ENCODE measurements at regions not wholly inside any gene's neighbourhood (a gene's known extent, or its start where the extent isn't known, plus 50 kb on each side); places are given as distances from the start of the nearest gene placed in this dataset.
A peak's percentile ranks its signal among the peaks of the same experiment; 100 is the strongest.

GRCh38 chr2:118697781-118698180 lies 149.7 kb downstream of the EN1 start:
- no peak for DNase-seq
- no peaks in the 10 kb centered on the region; the same call in 1 of the 2 replicates for H3K36me3 ChIP-seq
- no peaks in the 10 kb centered on the region for H3K9me3 ChIP-seq (replicated peaks)
- H3K4me3 ChIP-seq: no peak overlapping the region
- no peaks in the 10 kb centered on the region for H3K27me3 ChIP-seq
- H3K27ac ChIP-seq: no peak overlapping the region
- H3K4me1 ChIP-seq: no peaks in the 10 kb centered on the region

GRCh38 chr2:118696786-118697465 lies 150.5 kb downstream of the EN1 start:
- H3K9me3 ChIP-seq (replicated peaks): no peaks in the 10 kb centered on the region
- no peak overlapping the region for H3K27ac ChIP-seq
- H3K4me3 ChIP-seq: no peak overlapping the region
- no peaks in the 10 kb centered on the region for H3K27me3 ChIP-seq
- DNase-seq: peak in 1 of 2 experiments; percentile 6
- H3K36me3 ChIP-seq: no peaks in the 10 kb centered on the region; the same call in 1 of the 2 replicates
- H3K4me1 ChIP-seq: no peaks in the 10 kb centered on the region

- Histone ChIP-seq H3K27me3 (no peaks in the 10 kb centered on the region), H3K27ac (no peak overlapping the region)
Measured at GRCh38 chr2:118693287-118693822, 154.1 kb downstream of the EN1 start.

GRCh38 chr2:118689874-118690273 lies 157.6 kb downstream of the EN1 start:
- Histone ChIP-seq H3K27me3 (no peaks in the 10 kb centered on the region), H3K27ac (no peak overlapping the region), H3K9me3 (replicated peaks) (no peaks in the 10 kb centered on the region), H3K4me1 (no peaks in the 10 kb centered on the region), H3K36me3 (no peaks in the 10 kb centered on the region), H3K4me3 (no peak overlapping the region)
- no peak for DNase-seq

More at GRCh38 chr2:118693287-118693822, 154.1 kb downstream of the EN1 start:
- Histone ChIP-seq H3K4me1 (no peaks in the 10 kb centered on the region), H3K9me3 (replicated peaks) (no peaks in the 10 kb centered on the region), H3K4me3 (no peak overlapping the region), H3K36me3 (no peaks in the 10 kb centered on the region)
- no peak for DNase-seq

GRCh38 chr2:118689456-118689855 lies 158.0 kb downstream of the EN1 start:
- H3K4me3 ChIP-seq: no peak overlapping the region
- H3K27ac ChIP-seq: no peak overlapping the region
- no peaks in the 10 kb centered on the region for H3K27me3 ChIP-seq
- H3K36me3 ChIP-seq: no peaks in the 10 kb centered on the region
- DNase-seq: peak in 1 of 2 experiments; percentile 8
- H3K4me1 ChIP-seq: no peaks in the 10 kb centered on the region
- H3K9me3 ChIP-seq (replicated peaks): no peaks in the 10 kb centered on the region

- Histone ChIP-seq H3K36me3 (no peaks in the 10 kb centered on the region), H3K4me3 (no peak overlapping the region), H3K9me3 (replicated peaks) (no peaks in the 10 kb centered on the region), H3K4me1 (no peaks in the 10 kb centered on the region), H3K27ac (no peak overlapping the region), H3K27me3 (no peaks in the 10 kb centered on the region)
- no peak for DNase-seq
Measured at GRCh38 chr2:118689033-118689432, 158.4 kb downstream of the EN1 start.

- H3K4me3 ChIP-seq: no peak overlapping the region
- H3K27ac ChIP-seq: no peak overlapping the region
- no peaks in the 10 kb centered on the region for H3K27me3 ChIP-seq
- H3K36me3 ChIP-seq: no peaks in the 10 kb centered on the region
- no peak for DNase-seq
- H3K9me3 ChIP-seq (replicated peaks): no peaks in the 10 kb centered on the region
- no peaks in the 10 kb centered on the region for H3K4me1 ChIP-seq
Measured at GRCh38 chr2:118687698-118688097, 159.8 kb downstream of the EN1 start.

GRCh38 chr2:118687192-118687591 lies 160.3 kb downstream of the EN1 start:
- H3K27me3 ChIP-seq: no peaks in the 10 kb centered on the region
- H3K36me3 ChIP-seq: no peaks in the 10 kb centered on the region
- H3K9me3 ChIP-seq (replicated peaks): no peaks in the 10 kb centered on the region
- no peaks in the 10 kb centered on the region for H3K4me1 ChIP-seq
- no peak overlapping the region for H3K27ac ChIP-seq
- no peak overlapping the region for H3K4me3 ChIP-seq
- DNase-seq: no peak

GRCh38 chr2:118686346-118686745 lies 161.1 kb downstream of the EN1 start:
- H3K4me1 ChIP-seq: no peaks in the 10 kb centered on the region
- H3K36me3 ChIP-seq: no peaks in the 10 kb centered on the region
- DNase-seq: no peak
- H3K27ac ChIP-seq: no peak overlapping the region
- H3K27me3 ChIP-seq: no peaks in the 10 kb centered on the region
- no peak overlapping the region for H3K4me3 ChIP-seq
- H3K9me3 ChIP-seq (replicated peaks): no peaks in the 10 kb centered on the region

GRCh38 chr2:118683460-118683859 lies 164.0 kb downstream of the EN1 start:
- Histone ChIP-seq H3K9me3 (replicated peaks) (no peaks in the 10 kb centered on the region), H3K27ac (no peak overlapping the region)
- no peak for DNase-seq

GRCh38 chr2:118678985-118679384 lies 168.5 kb downstream of the EN1 start:
- Histone ChIP-seq H3K27me3 (no peaks in the 10 kb centered on the region), H3K9me3 (replicated peaks) (no peaks in the 10 kb centered on the region), H3K36me3 (no peaks in the 10 kb centered on the region), H3K4me1 (no peaks in the 10 kb centered on the region), H3K27ac (no peak overlapping the region), H3K4me3 (no peak overlapping the region)
- no peak for DNase-seq

More at GRCh38 chr2:118683460-118683859, 164.0 kb downstream of the EN1 start:
- no peaks in the 10 kb centered on the region for H3K36me3 ChIP-seq
- H3K27me3 ChIP-seq: no peaks in the 10 kb centered on the region
- H3K4me1 ChIP-seq: no peaks in the 10 kb centered on the region
- no peak overlapping the region for H3K4me3 ChIP-seq

GRCh38 chr2:118677546-118677945 lies 169.9 kb downstream of the EN1 start:
- no peak for DNase-seq
- H3K4me1 ChIP-seq: no peaks in the 10 kb centered on the region
- no peak overlapping the region for H3K4me3 ChIP-seq

GRCh38 chr2:118675531-118675930 lies 171.9 kb downstream of the EN1 start:
- Histone ChIP-seq H3K36me3 (no peaks in the 10 kb centered on the region), H3K27me3 (no peaks in the 10 kb centered on the region), H3K4me3 (no peak overlapping the region), H3K4me1 (no peaks in the 10 kb centered on the region), H3K27ac (no peak overlapping the region), H3K9me3 (replicated peaks) (no peaks in the 10 kb centered on the region)
- DNase-seq: no peak

More at GRCh38 chr2:118677546-118677945, 169.9 kb downstream of the EN1 start:
- Histone ChIP-seq H3K36me3 (no peaks in the 10 kb centered on the region), H3K27me3 (no peaks in the 10 kb centered on the region), H3K9me3 (replicated peaks) (no peaks in the 10 kb centered on the region), H3K27ac (no peak overlapping the region)

- Histone ChIP-seq H3K27me3 (no peaks in the 10 kb centered on the region), H3K4me1 (no peaks in the 10 kb centered on the region), H3K9me3 (replicated peaks) (no peaks in the 10 kb centered on the region), H3K4me3 (no peak overlapping the region), H3K27ac (no peak overlapping the region), H3K36me3 (no peaks in the 10 kb centered on the region)
- DNase-seq: no peak
Measured at GRCh38 chr2:118672571-118673158, 174.8 kb downstream of the EN1 start.

GRCh38 chr2:118671701-118672454 lies 175.6 kb downstream of the EN1 start:
- Histone ChIP-seq H3K9me3 (replicated peaks) (no peaks in the 10 kb centered on the region), H3K27me3 (no peaks in the 10 kb centered on the region), H3K36me3 (no peaks in the 10 kb centered on the region), H3K27ac (no peak overlapping the region), H3K4me3 (no peak overlapping the region), H3K4me1 (no peaks in the 10 kb centered on the region)
- no peak for DNase-seq

Data from SJCRH30 (cell line).